Natural killer cell (primary cell): ENCODE measurements at regions not wholly inside any gene's neighbourhood (a gene's known extent, or its start where the extent isn't known, plus 50 kb on each side); places are given as distances from the start of the nearest gene placed in this dataset.

Experiments
- ATAC-seq, 3 donors: fragments of 150-1000 bp in 2 of 3; fragments of 200-7000 bp in 1 of 3; cut with Tn5 transposase; 1 replicate in 1 of 3; 2 replicates in 2 of 3; pipeline ENCODE4 v1.10.0; 2021; ENCODE audit warnings: mild to moderate bottlenecking in 2 of 3, moderate library complexity in 2 of 3
- DNase-seq, 2 donors: peaks; one replicate each; pipeline versions ENCODE4 v3.0.0 to v3.0.0-alpha.2; 2013 to 2021; ENCODE audit warnings: mixed read lengths in 1 of 2
- H3K27ac ChIP-seq: one replicate; pipeline ENCODE4 v1.5.1; 2013; ENCODE audit warnings: mild to moderate bottlenecking, low read length
- H3K27me3 ChIP-seq: one replicate; pipeline ENCODE4 v1.6.1; 2013; ENCODE audit warnings: low read length; ENCODE audit not compliant: control insufficient read depth, insufficient read depth
- H3K36me3 ChIP-seq: one replicate; pipeline ENCODE4 v1.6.1; 2013; ENCODE audit warnings: low read length; ENCODE audit not compliant: control insufficient read depth, insufficient read depth
- H3K4me1 ChIP-seq: one replicate; pipeline ENCODE4 v1.6.1; 2013; ENCODE audit warnings: low read length; ENCODE audit not compliant: control insufficient read depth, insufficient read depth
- H3K4me3 ChIP-seq: one replicate; pipeline ENCODE4 v1.5.1; 2013; ENCODE audit warnings: low read length
- H3K9me3 ChIP-seq: one replicate; pipeline ENCODE4 v1.6.1; 2013; ENCODE audit warnings: low read length; ENCODE audit not compliant: control insufficient read depth, insufficient read depth
- H3K27ac Mint-ChIP-seq, 2 donors: one replicate each; pipeline ENCODE4 v1.8.0; 2022; ENCODE audit warnings: mild to moderate bottlenecking in 2 of 2, mixed read lengths in 2 of 2, moderate library complexity in 1 of 2
- H3K27me3 Mint-ChIP-seq, 2 donors: one replicate each; pipeline ENCODE4 v1.8.0; 2022; ENCODE audit warnings: low read depth in 2 of 2, mixed read lengths in 2 of 2
- H3K36me3 Mint-ChIP-seq: one replicate; pipeline ENCODE4 v1.8.0; 2022; ENCODE audit warnings: mixed read lengths
- H3K4me1 Mint-ChIP-seq, 2 donors: one replicate each; pipeline ENCODE4 v1.8.0; 2022; ENCODE audit warnings: mixed read lengths in 2 of 2
- H3K4me3 Mint-ChIP-seq: one replicate; pipeline ENCODE4 v1.8.0; 2022; ENCODE audit warnings: mild to moderate bottlenecking, moderate library complexity, mixed read lengths
- H3K9me3 Mint-ChIP-seq, 2 donors: one replicate each; pipeline ENCODE4 v1.8.0; 2022; ENCODE audit warnings: mixed read lengths in 2 of 2
- WGBS: methylation state at CpG from one replicate; pipeline ENCODE4 v1.1.7; 2013; ENCODE audit warnings: missing lambda C conversion rate; ENCODE audit not compliant: insufficient coverage; 5-methylcytosine and 5-hydroxymethylcytosine counted together
- intact Hi-C: fragments of 100-400 bp; cut with micrococcal nuclease; formaldehyde crosslinking; loops from one replicate; pipeline ENCODE4 v1.14.2; 2022
- TF ChIP-seq, protein P1 (sequence below): fragments of 200-600 bp; IDR thresholded peaks from one replicate; pipeline ENCODE4 v1.8.0; 2022; ENCODE audit warnings: antibody characterized with exemption

DNA sequence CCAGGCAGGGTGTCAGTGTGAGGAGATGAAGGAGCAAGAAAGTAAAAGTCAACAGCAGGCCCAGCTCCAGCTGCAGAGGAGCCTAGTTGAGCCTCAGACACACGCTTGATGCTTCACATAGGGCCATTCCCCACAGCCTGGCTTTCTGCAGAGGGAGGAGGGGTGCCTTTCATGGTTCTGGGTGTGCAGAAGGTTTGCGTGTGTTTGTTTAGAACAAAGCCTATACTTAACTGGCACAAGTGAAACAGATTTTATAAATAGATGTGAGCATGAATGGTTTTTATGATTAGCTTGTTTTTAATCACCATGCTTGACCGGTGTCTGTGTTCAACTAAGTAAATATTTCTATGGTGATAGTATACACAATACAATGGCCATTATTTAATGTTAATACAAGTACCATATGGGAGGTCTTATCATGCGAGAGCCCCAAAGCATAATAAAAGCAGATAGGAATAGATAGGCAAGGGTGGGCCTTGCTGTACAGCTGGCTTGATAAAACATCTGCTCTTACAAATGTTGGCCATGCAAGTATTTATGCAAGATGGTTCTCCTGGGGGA lies 290.2 kb downstream of the ETS1 start:
- ATAC-seq (no peak), DNase-seq (peak in 1 of 2 donors; percentile 68)
- intact Hi-C loops, result loop anchor here (10.0 kb wide), 1 partner anchor 538 kb away; no protein-coding TSS in a partner anchor
- WGBS, result 69% methylated on average over 3 of the region's 4 CpGs
- H3K9me3 Mint-ChIP-seq, result no peaks in the 10 kb centered on the region
- peaks cover 76 to 86% of the 10 kb centered on the region in 2 donors for H3K4me1 Mint-ChIP-seq
- H3K4me1 ChIP-seq, result peaks cover 33% of the 10 kb centered on the region
- no peaks in the 10 kb centered on the region for H3K27me3 ChIP-seq
- no peaks in the 10 kb centered on the region for H3K9me3 ChIP-seq
- H3K36me3 ChIP-seq, result no peaks in the 10 kb centered on the region
- H3K4me3 Mint-ChIP-seq, result no peak overlapping the region
- TF ChIP-seq, protein P1, sequence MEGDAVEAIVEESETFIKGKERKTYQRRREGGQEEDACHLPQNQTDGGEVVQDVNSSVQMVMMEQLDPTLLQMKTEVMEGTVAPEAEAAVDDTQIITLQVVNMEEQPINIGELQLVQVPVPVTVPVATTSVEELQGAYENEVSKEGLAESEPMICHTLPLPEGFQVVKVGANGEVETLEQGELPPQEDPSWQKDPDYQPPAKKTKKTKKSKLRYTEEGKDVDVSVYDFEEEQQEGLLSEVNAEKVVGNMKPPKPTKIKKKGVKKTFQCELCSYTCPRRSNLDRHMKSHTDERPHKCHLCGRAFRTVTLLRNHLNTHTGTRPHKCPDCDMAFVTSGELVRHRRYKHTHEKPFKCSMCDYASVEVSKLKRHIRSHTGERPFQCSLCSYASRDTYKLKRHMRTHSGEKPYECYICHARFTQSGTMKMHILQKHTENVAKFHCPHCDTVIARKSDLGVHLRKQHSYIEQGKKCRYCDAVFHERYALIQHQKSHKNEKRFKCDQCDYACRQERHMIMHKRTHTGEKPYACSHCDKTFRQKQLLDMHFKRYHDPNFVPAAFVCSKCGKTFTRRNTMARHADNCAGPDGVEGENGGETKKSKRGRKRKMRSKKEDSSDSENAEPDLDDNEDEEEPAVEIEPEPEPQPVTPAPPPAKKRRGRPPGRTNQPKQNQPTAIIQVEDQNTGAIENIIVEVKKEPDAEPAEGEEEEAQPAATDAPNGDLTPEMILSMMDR, result no peak
- no peaks in the 10 kb centered on the region for H3K27me3 Mint-ChIP-seq
- H3K4me3 ChIP-seq, result no peak overlapping the region
- H3K36me3 Mint-ChIP-seq, result no peaks in the 10 kb centered on the region
- H3K27ac Mint-ChIP-seq, result peak overlapping the region; percentile 96 to 99
- H3K27ac ChIP-seq, result peak overlapping the region; percentile 2

DNA sequence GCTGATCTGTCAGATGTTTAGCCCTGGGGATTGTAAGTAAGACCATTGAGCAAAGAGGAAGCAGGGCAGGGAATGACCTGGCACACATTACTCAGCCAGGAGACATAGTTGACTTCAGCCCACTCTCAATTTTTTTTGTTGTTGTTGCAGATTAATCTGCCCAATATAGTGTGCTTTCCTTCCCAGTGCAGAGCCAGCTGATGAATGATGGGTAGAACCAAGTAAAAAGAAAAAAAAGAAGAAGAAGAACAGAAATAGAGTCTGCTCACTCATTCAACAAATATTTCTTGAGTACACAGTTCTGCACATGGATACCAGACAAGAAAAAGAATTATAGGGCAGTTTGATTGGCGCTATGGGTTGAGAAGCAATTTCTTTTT lies 292.7 kb downstream of the ETS1 start:
- DNase-seq, result no peak
- intact Hi-C loops, result loop anchor here (5.0 to 10.0 kb wide), 2 partner anchors 257 to 540 kb away; no protein-coding TSS in a partner anchor
- peaks cover 83 to 91% of the 10 kb centered on the region in 2 donors for H3K4me1 Mint-ChIP-seq
- no peak overlapping the region for H3K4me3 Mint-ChIP-seq
- no peaks in the 10 kb centered on the region for H3K9me3 Mint-ChIP-seq
- WGBS, result 67% methylated on average over 1 of the region's 1 CpG
- no peak overlapping the region for H3K4me3 ChIP-seq
- peak overlapping the region; percentile 98 to 99 for H3K27ac Mint-ChIP-seq
- H3K36me3 Mint-ChIP-seq, result no peaks in the 10 kb centered on the region
- H3K9me3 ChIP-seq, result no peaks in the 10 kb centered on the region
- H3K27me3 Mint-ChIP-seq, result no peaks in the 10 kb centered on the region
- no peaks in the 10 kb centered on the region for H3K36me3 ChIP-seq
- TF ChIP-seq, protein P1, result no peak
- H3K27me3 ChIP-seq, result no peaks in the 10 kb centered on the region
- peaks cover 51% of the 10 kb centered on the region for H3K4me1 ChIP-seq
- no peak overlapping the region for H3K27ac ChIP-seq
- no peak for ATAC-seq

DNA sequence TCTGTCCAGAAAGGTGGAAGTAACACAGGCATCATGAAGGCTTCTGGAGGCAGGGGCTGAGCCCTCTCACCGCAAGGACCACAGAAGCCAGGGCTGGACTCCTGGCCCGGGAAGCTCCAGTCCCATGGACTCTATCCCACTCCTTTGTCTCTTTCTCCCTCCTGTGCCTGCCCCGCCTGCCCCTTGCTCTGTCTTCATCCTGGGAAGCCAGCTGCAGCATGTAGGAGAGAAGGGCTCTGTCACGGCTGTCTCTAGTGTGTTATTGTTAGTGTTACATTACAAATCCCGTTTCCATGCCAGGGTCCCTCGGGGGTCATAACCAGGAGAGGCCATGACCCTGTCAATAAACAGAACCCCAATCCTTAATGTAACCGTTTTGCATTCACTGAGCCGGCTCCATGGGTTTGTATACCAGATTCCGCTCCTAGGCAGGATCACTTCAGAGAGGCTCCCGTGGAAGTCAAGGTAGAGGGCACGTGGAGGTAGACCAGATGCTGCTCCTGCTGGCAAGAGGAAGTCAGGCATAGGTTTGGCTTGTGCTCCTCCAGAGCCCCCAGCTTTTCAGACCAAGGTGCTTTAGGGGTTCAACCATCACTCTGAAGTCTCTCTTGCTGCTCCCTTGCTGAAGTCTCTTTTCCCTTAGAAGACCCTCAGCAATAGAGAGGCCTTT lies 293.2 kb downstream of the ETS1 start:
- intact Hi-C loops, result loop anchor here (5.0 to 10.0 kb wide), 2 partner anchors 257 to 541 kb away; no protein-coding TSS in a partner anchor
- no peak for ATAC-seq
- peak overlapping the region; percentile 98 to 99 for H3K27ac Mint-ChIP-seq
- WGBS, result 95% methylated on average over 11 of the region's 11 CpGs
- no peak for DNase-seq
- no peak overlapping the region for H3K4me3 Mint-ChIP-seq
- no peak overlapping the region for H3K27ac ChIP-seq
- H3K4me3 ChIP-seq, result no peak overlapping the region
- H3K36me3 ChIP-seq, result no peaks in the 10 kb centered on the region
- H3K36me3 Mint-ChIP-seq, result no peaks in the 10 kb centered on the region
- H3K4me1 Mint-ChIP-seq, result peaks cover 78 to 91% of the 10 kb centered on the region in 2 donors
- no peaks in the 10 kb centered on the region for H3K27me3 ChIP-seq
- peaks cover 46% of the 10 kb centered on the region for H3K4me1 ChIP-seq
- H3K9me3 Mint-ChIP-seq, result no peaks in the 10 kb centered on the region
- no peaks in the 10 kb centered on the region for H3K27me3 Mint-ChIP-seq
- no peaks in the 10 kb centered on the region for H3K9me3 ChIP-seq
- TF ChIP-seq, protein P1, result no peak
